HG02588 (cell line): ENCODE measurements at regions not wholly inside any gene's neighbourhood (a gene's known extent, or its start where the extent isn't known, plus 50 kb on each side); places are given as distances from the start of the nearest gene placed in this dataset.

ENCODE experiments used
- ATAC-seq: cut with Tn5 transposase; IDR thresholded peaks from one replicate; pipeline ENCODE4 v1.9.1; 2021; ENCODE audit warnings: mild to moderate bottlenecking, moderate library complexity; ENCODE audit not compliant: unreplicated experiment

DNA sequence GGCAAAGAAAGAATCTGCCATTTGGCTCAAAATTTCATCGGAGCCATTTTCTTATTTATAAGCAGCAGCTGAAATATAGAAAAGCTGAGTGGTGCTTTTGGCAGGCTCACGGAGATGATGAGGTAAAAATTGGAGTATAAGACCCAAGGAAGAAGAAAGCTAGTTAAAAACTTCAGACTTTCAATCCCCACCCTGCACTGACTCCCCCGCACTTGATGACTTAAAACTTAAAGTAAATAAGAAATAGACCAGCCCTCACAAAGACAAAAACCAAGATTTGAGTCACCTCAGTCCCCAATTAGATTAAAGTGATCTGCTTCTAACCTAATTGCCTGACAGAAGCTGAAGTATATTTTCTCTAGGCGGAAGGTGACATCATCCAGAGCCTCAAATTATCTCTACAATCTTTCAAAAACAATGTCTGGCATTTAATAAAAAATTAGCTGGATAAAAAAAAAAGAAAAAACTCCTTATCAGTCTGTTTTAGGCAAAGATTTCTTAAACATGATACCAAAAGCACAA, 124.0 kb upstream of the PJA2 start:
- ATAC-seq = no peak

DNA sequence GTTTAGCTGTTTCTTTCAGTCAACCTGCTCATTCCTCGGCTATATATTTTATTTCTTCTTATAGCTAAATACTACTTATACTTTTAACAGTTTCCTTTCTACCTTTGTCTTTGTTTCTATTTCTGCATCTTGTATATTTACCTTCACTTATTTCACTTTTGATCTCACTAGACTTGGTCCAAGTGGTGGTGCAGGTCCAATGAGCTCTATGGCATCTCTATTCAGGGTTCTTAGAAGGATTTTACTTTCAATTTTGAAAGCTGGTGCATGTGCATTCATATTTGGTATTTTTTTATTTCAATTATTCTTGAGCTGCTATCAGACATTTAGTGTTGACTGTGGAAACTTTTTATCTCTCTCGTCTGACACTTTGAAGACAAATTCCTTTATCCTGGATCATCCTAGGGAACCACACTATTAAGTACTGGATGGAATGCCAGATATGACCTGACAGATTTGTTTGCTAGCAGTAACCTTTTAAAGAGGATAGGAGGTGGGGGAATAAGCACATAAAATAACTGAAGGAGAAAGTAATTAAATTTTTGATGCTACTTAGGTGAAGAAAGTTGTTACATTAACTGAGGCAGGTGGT, 123.1 kb upstream of the PJA2 start:
- ATAC-seq = no peak

DNA sequence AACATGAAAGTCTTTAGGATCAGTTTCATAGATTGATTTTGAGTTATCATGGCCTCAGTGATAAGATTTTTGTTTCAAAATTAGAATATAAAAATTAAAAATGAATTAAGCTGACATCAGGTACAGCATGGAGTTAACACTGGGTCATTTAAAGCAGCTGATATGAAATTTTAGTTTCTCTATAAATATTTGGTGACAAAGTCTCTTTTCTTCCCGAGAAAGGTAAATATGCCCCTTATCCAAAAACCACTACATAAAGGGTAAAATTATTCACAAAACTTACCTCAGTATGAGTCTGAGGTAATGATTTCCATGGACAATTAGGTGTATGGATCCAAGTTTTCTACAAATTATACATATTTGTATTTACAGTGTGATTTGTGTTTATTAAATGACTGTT, 121.5 kb upstream of the PJA2 start:
- ATAC-seq = no peak

DNA sequence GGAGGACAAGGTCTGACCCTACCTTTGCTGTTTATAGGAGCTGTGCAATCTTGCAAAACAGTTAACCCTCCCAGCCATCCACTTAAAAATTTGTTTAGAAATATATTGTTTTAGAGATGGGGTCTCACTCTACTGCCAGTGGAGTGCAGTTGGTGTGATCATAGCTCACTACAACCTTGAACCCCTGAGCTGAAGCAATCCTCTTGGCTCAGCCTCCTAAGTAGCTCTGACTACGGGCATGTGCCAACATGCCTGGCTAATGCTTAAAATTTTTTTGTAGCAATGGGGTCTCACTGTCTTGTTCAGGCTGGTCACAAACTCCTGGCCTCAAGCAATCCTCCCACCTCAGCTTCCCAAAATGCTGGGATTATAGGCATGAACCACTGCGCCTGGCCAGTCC, 120.2 kb upstream of the PJA2 start:
- ATAC-seq = no peak

DNA sequence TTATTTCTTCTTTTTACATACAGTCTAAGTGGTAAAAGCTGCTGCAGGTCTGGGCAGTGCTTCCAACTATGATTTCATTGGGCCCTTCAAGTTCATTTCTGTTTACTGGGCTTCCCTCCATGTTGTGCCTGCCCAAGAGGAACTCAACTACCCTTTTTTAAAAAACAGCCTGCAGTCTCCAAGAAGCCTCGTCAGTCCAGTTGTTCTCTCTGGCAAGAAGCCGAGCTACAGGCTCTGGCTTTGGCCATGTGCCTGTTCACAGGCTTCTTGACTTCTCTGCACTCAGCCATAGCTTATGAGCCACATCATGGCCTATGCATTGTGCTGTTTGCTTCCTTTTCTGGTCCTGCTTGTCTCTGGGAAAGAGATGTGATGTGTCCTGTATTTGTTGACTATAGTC, 119.7 kb upstream of the PJA2 start:
- ATAC-seq = no peak

DNA sequence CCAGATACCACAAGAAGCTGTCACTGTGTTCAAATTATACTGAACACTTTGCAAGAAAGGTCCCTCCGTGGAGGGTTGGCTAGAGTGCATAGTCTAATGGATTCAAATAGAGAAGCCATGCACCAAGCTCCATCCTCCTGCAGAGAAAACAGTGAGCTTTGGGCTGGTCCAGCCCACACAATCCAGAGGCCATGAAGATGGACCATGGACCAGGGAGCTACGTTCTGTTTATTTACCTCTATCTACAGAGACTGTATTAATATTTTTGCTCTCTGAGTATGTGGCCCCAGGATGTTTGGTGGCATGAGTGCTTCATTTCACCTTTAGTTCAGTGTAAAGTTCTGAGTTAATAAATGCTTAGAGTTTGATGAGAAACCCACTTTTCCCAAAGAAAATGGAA, 114.8 kb upstream of the PJA2 start:
- ATAC-seq = no peak

DNA sequence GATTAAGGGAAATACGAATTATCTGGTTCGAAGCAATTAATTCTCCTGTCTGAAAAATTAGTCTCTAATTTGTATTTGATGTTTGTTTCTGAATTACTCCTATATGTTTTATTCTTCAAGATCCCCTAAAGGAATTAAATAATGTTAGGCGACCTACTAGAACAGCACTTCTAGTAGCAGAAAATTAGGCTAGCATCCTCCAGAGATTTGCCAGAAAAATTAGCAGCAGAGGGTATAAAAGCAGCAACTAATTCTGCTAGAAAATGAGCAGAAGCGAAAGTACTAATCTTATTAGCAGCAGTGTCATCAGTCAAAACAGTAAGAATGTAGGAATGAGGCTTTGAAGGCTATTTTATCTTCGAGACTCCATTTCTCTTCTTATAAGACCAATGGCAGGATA, 114.3 kb upstream of the PJA2 start:
- no peak for ATAC-seq

DNA sequence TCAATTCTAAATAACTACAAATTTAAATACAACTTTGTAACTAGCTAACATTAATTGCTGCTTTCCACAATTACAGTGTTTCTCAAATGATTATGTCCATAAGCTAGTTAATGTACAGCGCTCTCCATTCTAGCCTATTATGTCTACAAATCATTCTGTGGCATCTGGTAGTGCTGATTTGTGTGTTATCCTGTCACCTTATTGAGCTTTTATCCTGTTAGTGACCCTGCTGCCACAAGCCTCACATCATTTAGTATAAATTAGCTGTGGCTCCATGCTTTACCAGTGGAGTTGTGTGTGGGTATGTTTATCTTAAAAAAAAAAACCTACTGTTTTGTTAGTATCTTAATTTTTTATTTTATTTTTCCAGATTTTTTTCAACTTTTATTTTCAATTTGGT, 112.6 kb upstream of the PJA2 start:
- no peak for ATAC-seq

DNA sequence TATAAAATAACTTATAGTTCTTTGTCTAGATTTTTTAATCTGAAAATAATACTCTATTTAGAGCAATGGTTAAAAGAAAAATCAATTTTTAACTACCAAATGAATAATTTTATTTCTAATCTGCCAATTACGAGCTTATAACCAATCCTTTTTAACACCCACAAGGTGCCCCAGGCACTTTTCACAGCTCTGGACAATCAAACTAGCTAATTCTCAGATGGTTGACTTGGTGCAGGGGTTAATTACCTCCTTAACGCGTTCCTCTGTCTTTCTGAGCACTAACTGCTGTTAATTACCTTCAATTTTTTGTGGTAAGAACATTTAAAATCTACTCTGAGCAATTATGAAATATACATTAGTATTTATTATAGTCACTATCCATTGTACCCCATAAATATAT, 109.6 kb upstream of the PJA2 start:
- ATAC-seq = no peak

DNA sequence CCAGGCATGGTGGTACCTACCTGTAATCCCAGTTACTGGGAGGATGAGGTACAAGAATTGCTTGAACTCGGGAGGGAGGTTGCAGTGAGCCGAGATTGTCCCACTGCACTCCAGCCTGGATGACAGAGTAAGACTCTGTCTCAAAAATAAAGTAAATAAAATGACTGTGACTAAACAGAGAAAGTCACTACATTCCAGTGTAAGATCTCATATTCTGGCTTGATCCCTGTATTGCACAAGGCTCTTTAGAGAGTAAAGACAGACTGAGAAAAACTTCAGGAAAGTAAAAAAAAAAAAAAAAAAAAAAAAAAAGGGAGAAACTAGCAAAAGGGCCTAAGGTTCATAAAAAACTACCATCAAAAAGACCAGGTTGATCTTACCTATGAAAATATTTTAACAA, 106.6 kb upstream of the PJA2 start:
- ATAC-seq = no peak

DNA sequence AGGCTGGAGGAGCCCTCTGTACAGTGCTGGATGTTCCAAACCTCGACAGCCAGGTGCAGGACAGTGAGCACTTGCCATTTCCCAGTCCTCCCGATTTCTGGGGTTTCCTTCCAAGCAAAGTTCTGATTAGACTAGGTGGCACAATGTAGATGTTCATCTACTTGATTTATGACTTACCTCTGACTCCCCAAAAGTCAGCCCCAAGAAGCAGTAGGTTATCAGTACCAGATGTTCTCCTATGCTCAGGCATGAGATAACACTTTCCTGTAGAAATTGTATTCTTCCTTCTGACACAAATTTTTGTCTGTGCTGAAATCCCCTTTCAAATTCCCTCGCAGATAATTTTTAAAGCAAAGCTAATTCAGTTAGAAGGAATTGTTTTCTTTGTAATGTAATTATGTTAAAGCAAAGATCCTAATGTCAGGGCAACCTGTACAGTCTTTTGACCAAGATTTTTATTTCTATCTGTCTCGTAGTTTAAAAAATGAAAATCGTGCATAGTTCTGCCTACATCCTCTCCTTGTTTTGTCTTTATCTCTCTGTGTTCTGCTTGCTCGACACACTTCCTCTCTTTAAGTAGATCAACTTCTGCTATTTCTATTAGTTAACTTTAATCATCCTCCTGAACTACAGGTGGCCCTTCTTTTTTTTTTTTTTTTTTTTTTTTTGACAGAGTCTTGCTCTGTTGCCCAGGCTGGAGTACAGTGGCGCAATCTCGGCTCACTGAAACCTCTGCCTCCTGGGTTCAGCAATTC, 102.4 kb upstream of the PJA2 start:
- ATAC-seq = no peak

DNA sequence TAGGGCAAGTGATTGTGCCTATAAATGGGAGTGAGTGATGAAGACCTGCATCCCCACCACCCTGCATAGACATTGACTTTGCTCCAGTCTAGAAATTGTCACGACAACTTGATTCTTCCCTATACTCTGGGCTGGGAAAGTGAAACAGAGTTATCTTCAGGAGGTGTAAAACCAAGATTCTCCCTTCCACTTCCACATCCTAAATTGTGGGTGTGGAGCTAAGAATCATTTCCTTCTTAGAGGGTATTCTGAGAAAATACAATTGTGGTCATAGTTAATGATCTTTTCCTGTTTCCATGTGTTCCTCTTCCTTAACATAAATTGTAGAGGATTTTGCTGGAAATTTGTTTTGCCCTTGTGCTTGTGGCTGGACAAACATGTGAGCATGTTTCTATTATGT, 96.8 kb upstream of the PJA2 start:
- ATAC-seq = no peak

DNA sequence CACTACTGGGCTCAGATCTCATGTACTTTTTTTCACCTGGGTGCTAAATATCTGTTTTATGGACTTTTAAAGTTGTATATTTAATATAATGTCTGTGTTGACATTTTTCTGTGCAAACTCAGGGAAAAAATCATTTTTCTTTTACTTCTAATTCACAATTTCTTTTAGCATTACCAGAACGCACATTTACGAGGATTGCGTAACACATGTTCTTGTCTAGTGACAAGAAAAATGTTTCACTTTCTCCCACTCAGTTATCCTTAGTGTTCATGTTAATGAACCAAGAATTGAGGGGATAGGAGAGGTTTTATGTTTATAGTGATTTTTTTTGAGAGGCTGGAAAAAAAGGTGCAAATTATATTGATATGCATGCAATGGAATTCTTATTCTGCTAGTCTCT, 86.3 kb upstream of the PJA2 start:
- no peak for ATAC-seq

DNA sequence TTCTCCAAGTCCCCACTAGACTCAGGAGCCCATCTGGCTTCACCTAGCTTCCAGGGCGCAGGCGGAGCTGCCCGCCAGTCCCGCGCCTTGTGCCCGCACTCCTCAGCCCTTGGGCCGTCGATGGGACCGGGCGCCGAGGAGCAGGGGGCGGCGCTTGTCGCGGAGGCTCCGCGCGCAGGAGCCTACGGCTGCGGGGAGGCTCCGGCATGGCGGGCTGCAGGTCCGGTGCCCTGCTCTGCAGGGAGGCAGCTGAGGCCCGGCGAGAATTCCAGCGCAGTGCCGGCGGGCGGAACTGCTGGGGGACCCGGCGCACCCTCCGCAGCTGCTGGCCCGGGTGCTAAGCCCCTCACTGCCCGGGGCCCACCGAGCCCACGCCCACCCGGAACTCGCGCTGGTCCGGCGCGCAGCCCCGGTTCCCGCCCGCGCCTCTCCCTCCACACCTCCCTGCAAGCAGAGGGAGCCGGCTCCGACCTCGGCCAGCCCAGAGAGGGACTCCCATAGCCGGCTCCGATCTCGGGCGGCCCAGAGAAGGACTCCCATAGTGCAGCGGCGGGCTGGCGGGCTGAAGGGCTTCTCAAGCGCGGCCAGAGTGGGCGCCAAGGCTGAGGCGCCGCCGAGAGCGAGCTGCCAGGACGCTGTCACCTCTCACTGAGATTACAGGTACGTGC, 78.1 kb upstream of the PJA2 start:
- no peak for ATAC-seq

DNA sequence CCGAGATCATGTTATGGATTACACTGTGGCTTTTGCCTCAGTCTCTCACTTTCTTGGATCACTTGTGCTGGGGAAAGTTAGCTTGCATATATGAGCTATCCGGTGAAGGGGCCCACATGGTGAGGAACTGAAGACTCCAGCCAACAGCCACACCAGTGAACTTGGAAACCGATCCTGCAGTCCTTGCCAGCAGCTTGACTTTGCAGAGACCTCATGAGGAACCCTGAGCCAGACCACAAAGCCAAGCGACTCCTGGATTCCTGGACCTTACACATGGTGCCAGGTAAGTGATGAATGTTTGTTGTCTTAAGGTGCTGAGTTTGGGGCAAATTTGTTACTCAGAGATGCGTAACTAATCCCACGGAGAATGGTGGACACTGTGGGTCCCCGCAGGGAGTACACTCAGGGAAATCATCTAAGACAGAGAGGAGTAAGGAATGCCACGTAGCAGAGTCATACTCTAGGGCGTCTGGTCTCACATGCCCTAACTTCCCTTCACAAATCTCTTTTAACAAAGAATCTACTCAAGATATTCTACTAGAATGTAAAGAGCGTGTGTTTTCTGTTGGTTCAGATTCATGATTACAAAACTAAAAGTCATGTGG, 76.5 kb upstream of the PJA2 start:
- ATAC-seq = no peak

DNA sequence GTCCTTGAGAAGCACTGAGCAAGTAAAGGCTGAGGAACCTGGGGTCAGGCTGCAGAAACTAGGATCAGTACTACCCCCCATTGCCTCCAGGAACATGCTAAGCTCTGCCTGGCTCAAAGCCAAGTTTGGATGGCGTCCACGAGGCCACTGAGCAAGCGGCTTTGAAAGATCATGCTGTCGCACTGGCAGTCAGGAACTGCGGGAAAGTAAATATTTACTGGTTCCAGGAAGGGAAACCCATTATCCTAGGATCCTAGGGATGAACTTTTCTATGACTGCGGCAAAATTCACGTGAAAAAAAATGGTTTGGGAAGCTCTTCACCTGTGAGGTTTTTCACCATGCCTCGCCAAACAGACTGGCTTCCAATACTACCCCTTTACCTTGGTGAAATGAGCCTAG, 75.3 kb upstream of the PJA2 start:
- no peak for ATAC-seq

DNA sequence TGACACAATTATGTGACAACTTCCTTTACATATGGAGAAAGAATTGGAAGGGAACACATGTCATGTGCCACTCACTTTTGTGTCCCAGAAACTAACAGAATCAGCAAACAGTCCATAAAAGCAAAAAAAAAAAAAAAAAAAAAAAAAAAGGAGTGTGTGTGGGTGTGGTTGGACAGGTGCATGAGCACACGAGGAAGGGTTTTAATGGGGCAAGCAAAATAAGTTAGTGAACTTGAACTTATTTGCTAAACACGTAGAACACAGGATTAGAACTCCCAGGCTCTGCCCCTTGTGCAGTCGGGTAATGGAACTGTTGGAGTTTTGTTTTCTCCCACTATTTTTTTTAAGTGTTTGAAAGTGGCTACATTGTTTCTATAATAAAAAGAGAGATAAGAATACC, 74.8 kb upstream of the PJA2 start:
- ATAC-seq = no peak

DNA sequence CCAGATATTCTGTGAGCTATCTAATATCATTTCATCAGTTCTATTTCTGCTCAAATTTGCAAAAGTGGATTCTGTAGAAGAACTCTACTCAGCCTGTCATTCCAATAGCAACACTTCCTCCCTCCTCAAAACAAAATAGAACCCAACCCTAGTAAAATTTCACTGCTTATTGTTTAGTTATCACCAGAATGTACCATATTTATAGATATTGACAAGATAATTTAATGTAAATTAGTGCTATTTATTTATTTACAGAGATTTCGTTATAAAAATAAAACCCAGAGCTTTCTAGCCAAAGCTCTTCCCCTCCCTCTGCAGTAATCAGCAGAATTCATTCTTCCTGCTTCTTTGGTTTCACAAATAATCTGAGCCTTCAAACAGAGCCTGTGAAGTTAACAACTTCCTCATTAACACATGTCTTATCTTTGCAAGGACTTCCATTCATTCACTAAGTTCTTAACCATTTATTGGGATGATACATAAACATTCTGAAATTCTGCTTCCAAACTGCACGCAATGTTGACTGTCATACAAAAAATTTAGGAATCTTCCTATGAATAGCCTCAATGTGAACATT, 73.7 kb upstream of the PJA2 start:
- ATAC-seq = no peak

DNA sequence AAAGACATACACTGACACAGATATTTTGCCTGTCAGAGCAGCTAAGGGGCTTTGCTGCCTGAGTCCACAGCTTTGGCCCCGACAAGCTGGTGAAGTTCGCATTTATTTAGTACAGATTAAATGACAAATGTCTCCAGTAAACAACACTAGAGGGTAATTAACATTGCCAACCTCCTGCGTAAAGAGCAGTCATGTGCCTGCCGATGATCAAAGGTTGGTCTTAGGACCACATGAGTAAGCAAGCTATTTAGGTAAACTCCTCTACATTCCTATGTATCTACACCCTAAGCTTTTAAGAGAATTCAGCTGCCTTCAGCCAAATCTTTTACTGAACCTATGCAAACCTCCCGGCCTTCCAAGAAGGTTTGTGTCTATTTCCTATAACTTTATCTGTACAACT, 73.0 kb upstream of the PJA2 start:
- no peak for ATAC-seq

DNA sequence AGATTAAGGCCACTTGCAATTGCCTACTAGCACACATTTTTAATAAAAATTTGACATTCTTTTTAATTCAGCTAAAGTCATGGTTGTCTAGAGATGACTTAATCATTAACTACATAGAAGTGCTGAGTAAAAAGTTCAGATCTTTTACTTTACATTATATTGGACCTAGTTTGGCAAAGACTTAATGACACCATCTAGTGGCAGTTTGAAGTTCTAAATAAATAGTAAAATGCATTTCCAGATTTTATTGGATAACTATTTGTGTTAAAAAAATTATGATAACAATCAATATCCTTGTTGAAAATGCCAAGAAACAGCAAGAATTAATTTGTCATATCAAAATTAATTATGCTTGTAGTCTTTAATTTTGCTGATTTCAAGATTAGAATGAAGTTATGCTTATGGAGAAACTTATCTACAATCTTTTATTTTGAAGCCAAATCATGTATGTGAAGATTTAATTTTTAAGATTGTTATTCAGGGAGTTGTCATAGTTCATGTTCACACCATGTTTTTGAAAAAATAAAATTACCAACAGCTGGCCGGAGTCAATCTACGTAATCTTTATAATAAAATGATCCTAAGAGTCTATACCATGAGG, 69.6 kb upstream of the PJA2 start:
- no peak for ATAC-seq

DNA sequence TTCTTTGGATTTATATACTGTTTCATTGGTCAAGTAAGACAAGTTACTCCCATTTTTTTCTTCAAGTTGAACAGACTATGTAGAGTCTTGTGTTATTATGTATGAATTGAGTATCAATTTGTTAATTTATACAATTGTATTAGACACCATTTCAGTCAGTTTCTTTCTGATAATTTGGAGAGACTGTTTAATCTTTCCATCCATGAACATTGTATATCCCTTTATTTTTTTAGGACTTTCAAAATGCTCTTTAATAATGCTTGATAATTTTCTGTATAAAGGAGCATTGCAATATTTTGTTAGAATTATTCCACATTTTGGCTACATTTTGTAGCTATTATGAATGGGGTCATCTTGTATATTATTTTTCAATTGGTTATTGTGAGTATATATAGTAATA, 69.1 kb upstream of the PJA2 start:
- no peak for ATAC-seq
